ENCODE measurements at regions not wholly inside any gene's neighbourhood (a gene's known extent, or its start where the extent isn't known, plus 50 kb on each side); places are given as distances from the start of the nearest gene placed in this dataset.

GRCh38 chr3:147866561-147866960, 457.4 kb downstream of the ZIC1 start (continued):
- no peak for TF ChIP-seq POLR2AphosphoS2 (IDR thresholded peaks at IDR 0.05; ENCODE audit: low read depth, low read length)
- no peak for TF ChIP-seq SUPT20H (IDR thresholded peaks at IDR 0.05; ENCODE audit: borderline replicate concordance, control insufficient read depth, low read depth, low read length)
- TF ChIP-seq E4F1 (IDR thresholded peaks at IDR 0.05; ENCODE audit: borderline replicate concordance, partially characterized antibody), result no peak
- TF ChIP-seq TARDBP (IDR thresholded peaks at IDR 0.05; ENCODE audit: borderline replicate concordance), result no peak
- no peak for TF ChIP-seq SREBF1 (IDR thresholded peaks at IDR 0.05; ENCODE audit: low read length)
- TF ChIP-seq EP300 (IDR thresholded peaks at IDR 0.05; ENCODE audit: borderline replicate concordance in 1 of 2, control insufficient read depth in 1 of 2, low read depth in 2 of 2, low read length in 2 of 2), result no peak

GRCh38 chr3:147872568-147872967, 463.4 kb downstream of the ZIC1 start:
- TF ChIP-seq EGR1 (IDR thresholded peaks at IDR 0.05; ENCODE audit: borderline replicate concordance in 1 of 2, low read depth in 2 of 2, low read length in 2 of 2), result no peak
- TF ChIP-seq NFYB (IDR thresholded peaks at IDR 0.05; ENCODE audit: insufficient read depth, low read depth, low read length), result no peak
- no peak for TF ChIP-seq POLR2A (IDR thresholded peaks at IDR 0.05; ENCODE audit: low read depth, low read length)
- TF ChIP-seq CREB1 (IDR thresholded peaks at IDR 0.05; ENCODE audit: low read depth), result no peak
- TF ChIP-seq IRF5 (IDR thresholded peaks at IDR 0.05; ENCODE audit: borderline replicate concordance), result no peak
- no peak for TF ChIP-seq ZNF207 (IDR thresholded peaks at IDR 0.05; ENCODE audit: borderline replicate concordance)
- TF ChIP-seq ESRRA (IDR thresholded peaks at IDR 0.05; ENCODE audit: low read length), result no peak
- no peak for TF ChIP-seq CBX5 (IDR thresholded peaks at IDR 0.05; ENCODE audit: low read depth)
- TF ChIP-seq DPF2 (IDR thresholded peaks at IDR 0.05), result no peak
- no peak for TF ChIP-seq KAT2A (conservative IDR thresholded peaks at IDR 0.05; ENCODE audit: control insufficient read depth, low read depth, low read length)
- TF ChIP-seq ZBED1 (IDR thresholded peaks at IDR 0.05; ENCODE audit: borderline replicate concordance), result no peak
- no peak for TF ChIP-seq SUPT20H (IDR thresholded peaks at IDR 0.05; ENCODE audit: borderline replicate concordance, control insufficient read depth, low read depth, low read length)
- no peak for TF ChIP-seq CHD4 (IDR thresholded peaks at IDR 0.05)
- no peak for TF ChIP-seq NRF1 (conservative IDR thresholded peaks at IDR 0.05; ENCODE audit: low read depth, low read length)
- SMC1A ChIA-PET (ENCODE audit: uncharacterized antibody, unreplicated experiment), result interaction anchor here (0.9 kb wide), 1 partner anchor 10 kb away, joined by 3 read pairs; no protein-coding TSS in a partner anchor
- in situ Hi-C loops (cut with MboI), result no loop called here
- no peak overlapping the region for H3K4me3 ChIP-seq
- no peak overlapping the region for H3K9ac ChIP-seq (ENCODE audit: control insufficient read depth, insufficient read depth, low read length)
- POLR2A ChIA-PET, result no interaction called here
- RAD21 ChIA-PET (ENCODE audit: unreplicated experiment), result interaction anchor here (1.1 kb wide), 1 partner anchor 17 kb away, joined by 3 read pairs; no protein-coding TSS in a partner anchor
- DNase-seq (ENCODE audit: low read depth, low spot score) (no peak), FAIRE-seq (no peak), ATAC-seq (no peak; the same call in 2 of the 3 replicates)
- H4K20me1 ChIP-seq (ENCODE audit: control insufficient read depth, insufficient read depth), result no peaks in the 10 kb centered on the region
- no peak overlapping the region for H3K27ac ChIP-seq (ENCODE audit: control insufficient read depth, insufficient read depth)
- CTCF ChIA-PET, result no interaction called here
- 3% methylated on average over 4 of the region's 4 CpGs for WGBS (ENCODE audit: insufficient coverage, insufficient replicate concordance, low lambda C conversion rate, missing lambda C conversion rate)
- H3K27me3 ChIP-seq (replicated peaks in 1 of 2; ENCODE audit: control insufficient read depth in 2 of 2, insufficient read depth in 2 of 2, low read length in 1 of 2), result no peaks in the 10 kb centered on the region
- no peaks in the 10 kb centered on the region for H3K9me3 ChIP-seq (replicated peaks; ENCODE audit: control insufficient read depth, insufficient read depth, low read length)
- no peak overlapping the region for H3K4me2 ChIP-seq (ENCODE audit: control insufficient read depth, insufficient read depth)
- no peaks in the 10 kb centered on the region for H3K79me2 ChIP-seq (ENCODE audit: control insufficient read depth, insufficient read depth, low read length)
- no peaks in the 10 kb centered on the region for H3K4me1 ChIP-seq (ENCODE audit: control insufficient read depth, insufficient read depth, low read length)
- no TSS peak for BruUV-seq (replicated peaks)
- intact Hi-C loops (cut with micrococcal nuclease; ENCODE audit: unreplicated experiment), result no loop called here
- no peaks in the 10 kb centered on the region for H3K36me3 ChIP-seq (ENCODE audit: control insufficient read depth in 2 of 2, insufficient read depth in 2 of 2, low read length in 1 of 2)
- H2AFZ ChIP-seq (ENCODE audit: control insufficient read depth, low read depth, low read length), result no peak overlapping the region
